HG02798 (cell line): ENCODE measurements at regions not wholly inside any gene's neighbourhood (a gene's known extent, or its start where the extent isn't known, plus 50 kb on each side); places are given as distances from the start of the nearest gene placed in this dataset.

Experiments
- ATAC-seq: cut with Tn5 transposase; IDR thresholded peaks from one replicate; pipeline ENCODE4 v1.9.1; 2021; ENCODE audit warnings: mild to moderate bottlenecking; ENCODE audit not compliant: unreplicated experiment, poor library complexity

DNA sequence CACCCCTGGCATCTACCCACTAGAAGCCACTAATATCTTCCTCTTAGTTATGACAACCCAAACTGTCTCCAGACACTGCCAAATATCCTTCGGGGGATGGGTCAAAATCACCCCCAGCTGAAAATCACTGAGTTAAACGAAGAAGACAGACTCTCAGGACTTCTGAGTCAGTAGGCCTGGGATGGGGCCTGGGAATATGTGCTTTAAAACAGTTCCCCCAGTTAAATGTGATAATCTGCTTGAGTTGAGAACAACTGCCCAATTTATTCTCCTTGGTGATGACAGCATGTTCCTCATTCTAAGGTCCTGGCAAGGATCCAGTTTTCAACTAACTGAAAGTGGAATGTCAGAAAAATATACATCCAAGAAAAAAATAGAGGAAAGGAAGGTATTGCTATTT lies 52.4 kb downstream of the CBLL2 start:
- no peak for ATAC-seq

DNA sequence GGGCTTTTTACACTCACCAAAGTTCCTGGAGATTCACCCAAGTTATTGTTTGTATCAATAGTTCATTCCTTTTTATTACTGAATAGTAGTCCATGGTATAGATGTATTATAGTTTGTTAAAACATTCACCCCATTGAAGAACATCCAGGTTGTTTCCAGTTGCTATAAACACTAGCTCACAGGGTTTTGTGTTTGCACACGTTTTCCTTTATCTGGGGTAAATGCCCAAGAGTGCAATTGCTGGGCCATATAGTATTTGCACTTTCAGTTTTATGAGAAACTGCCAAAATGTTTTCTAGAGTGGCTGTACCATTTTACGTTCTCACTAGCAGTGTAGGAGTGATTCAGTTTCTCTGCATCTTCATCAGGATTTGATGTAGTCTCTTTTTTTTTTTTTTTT lies 57.1 kb downstream of the CBLL2 start:
- ATAC-seq = no peak

DNA sequence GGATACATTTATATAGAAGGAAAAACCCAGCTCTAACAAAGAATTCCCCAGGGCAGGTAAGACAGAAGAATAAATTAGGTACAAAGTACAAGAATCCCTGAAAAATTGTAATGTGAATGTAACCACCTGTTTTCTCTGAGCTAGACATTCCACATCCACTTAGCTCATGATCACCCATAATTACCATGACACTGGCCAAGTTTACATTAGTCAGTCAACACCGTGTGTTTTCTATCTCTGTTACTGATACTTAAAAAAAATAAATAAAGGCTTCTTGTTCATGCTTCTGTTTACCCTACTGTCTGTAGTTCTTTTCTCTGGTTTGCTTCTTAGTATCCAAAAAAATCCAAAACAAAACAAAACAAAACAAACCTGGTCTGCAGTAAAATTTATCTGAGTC lies 66.0 kb downstream of the CBLL2 start:
- ATAC-seq = no peak

DNA sequence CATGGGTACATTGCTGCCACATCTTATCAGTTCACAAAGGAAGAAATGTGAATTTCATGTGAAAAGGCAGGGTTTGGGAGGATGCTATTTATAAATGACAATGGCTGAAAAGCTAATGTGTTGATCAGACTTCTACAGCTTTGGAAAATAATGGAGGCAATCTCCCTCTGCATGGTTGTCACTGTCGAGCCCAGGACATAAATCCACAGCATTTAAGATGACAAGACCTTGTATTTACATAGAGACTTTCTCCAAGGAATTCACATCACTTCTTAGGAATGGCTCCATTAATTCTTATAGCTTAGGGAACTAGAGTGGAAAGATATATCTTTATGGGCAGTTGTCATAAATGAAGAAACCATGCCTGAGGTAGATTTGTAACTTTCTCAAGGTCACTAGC lies 66.7 kb downstream of the CBLL2 start:
- no peak for ATAC-seq

DNA sequence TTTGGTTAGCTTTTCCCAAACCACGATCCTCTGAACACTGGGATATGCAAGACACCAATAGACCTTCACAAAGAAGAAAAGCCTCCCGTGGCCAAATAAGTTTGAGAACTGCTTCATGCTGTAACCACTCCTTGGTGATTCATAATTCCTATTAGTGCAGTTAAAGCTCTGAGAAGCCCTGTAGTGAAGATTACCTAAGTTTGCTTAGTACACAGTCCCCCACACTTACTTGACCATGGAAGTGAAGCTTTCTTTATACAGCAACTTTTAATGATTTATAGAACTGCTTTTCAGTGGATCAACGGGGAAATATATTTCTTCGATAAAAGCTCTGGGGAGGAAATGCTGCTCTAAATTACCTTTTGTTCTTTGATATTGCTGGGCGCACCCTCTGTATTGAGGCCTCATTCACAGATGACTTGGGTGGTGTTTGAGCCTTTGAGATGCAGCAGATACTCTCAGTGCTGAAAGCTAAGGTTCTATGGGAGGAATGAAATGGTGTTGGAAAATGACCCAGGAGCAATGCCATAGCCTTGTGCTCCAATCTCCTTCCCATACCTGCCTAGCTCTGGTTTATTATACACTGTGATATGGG lies 67.4 kb downstream of the CBLL2 start:
- no peak for ATAC-seq

DNA sequence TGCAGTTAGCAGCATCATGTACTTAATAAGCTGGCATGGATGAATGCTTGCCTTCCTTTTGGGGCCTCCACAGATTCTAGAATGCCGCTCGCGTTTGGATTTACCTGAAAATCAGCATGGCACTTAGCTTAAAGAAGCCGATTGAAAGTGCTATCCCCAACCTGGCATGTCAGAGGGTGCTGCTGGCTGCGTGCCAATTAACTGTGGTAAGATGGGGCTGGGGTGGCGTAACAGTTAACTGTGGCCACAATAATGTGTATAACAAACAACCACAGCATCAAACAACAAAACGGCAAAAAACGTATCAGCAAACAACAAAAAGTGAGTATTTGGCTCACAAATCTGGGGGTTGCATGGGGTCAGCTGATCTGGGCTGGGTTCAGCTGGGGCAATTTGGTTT lies 70.5 kb downstream of the CBLL2 start:
- ATAC-seq = no peak

DNA sequence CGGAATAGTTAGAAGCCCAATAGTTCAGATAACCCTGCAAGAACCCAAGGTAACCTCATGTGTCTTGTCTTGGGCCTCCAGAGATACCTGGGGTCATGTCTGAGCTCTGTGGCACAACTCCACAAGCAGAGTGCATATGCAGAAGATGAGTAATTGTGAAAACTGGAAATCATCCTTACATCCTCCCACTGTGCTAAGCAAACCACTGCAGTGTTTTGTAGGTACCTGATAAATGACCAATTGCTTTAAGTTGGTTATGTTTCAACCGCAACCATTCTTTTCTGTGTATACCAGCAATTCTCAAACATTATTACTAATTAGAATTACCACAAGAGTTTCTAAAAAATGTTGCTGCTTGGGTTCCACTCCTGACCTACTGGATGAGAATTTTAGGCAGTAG lies 73.2 kb downstream of the CBLL2 start:
- ATAC-seq = no peak

DNA sequence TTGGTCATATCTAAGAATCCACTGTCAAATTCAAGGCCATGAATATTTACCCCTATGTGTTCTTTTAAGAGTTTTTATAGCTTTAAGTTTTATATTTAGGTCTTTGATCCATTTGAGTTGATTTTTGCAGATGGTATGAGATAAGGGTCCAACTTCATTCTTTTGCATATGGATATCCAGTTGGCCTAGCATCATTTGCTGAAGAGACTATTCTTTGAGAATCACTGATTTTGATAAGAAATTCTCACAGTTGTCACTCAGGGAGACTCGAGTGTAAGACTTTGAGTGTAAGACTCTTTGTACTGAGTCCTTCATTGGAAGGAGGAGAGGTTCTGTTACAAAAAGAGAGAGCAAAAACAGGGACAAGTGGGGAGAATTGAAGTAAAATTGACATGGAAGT lies 74.8 kb downstream of the CBLL2 start:
- ATAC-seq = no peak

DNA sequence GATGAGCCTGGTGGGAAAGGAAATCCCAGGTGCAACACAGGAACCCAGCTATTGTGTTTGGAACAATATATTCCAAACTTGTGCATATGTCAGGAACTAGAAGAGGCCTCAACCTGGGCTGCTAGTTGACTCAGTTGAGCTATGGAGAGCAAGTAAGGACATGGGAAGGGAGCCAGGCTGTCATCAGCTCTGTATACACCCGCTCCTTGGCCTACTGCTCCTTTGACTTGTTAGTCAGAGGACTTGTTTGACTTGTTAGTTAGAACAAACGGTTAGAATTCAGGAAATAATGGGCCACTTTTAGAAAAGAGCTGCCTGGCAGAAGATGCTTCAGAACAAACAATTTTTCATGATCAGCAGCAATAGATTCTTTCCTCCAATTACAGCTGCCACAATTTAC lies 76.4 kb downstream of the CBLL2 start:
- ATAC-seq = no peak

DNA sequence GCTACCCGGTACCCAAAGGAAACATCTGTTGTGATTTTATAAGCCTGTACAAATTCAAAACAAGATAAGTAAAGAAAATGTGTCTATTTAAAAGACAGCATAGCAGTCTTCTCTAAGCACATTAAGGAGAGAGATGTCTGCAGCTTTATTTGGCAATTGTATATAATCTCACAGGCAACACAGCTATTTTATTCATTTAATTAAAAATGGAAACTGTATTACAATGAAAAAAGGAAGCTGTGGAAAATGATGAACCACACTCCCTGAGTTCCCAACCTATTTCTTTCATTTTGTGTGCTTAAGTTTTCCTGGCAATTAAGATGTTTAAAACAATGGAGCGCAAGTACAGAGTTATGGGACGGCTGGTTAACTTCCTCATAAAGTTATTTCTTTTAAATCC lies 78.4 kb downstream of the CBLL2 start:
- ATAC-seq = no peak

DNA sequence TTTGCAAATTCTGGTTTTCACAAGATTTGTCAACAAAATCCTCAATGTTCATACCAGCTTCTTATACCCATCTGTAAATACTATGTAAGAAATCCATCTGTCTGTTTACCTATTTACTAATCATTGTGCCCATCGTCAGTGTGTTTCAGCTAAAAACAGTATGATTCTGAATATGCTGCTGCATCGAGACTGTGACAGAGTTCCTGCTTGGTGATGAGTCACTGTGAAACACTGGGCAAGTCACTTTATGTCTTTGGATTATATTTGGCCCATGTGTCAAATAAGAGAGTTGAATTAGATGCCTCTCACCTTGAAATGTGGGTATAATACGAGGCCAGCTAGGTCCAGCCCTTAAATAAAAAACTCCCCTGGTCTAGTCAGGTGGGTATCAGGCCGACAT lies 79.3 kb downstream of the CBLL2 start:
- no peak for ATAC-seq

DNA sequence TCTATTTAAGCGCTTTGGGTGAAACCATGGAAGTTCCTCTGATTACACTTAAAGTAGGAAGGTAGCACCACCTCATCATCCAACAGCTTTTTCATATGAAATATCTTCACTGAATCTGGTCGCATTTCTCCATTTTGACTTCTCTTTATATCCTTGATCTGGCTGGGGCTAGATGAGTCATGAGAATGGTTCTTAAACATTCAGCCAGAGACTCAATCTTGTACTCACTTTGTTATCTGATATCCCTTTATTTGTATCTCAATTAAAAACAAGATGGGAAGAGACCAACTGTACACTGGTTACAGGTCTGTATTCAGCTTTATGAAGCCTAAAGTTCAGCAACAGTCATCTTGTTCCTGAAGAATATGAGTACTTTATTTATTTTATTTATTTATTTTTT lies 84.9 kb downstream of the CBLL2 start:
- ATAC-seq = no peak

DNA sequence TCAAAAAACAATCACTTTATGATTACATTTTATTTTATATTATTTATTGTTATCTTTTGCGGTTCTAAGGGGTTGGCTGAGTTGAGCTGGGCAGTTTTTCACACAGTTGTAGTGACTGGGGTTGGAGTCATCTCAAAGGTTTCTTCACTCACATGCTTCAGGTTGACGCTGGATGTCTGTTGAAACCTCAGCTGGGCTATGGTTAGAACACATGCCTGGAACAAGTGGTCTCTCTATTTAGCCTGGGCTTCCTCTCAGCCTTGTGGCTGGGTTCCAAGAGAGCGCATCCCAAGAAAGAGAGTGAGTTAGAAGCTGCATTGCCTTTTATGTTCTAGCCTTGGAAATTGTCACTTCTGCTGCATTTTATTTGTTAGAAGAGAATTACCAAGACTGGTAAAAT lies 87.4 kb downstream of the CBLL2 start:
- ATAC-seq = no peak

DNA sequence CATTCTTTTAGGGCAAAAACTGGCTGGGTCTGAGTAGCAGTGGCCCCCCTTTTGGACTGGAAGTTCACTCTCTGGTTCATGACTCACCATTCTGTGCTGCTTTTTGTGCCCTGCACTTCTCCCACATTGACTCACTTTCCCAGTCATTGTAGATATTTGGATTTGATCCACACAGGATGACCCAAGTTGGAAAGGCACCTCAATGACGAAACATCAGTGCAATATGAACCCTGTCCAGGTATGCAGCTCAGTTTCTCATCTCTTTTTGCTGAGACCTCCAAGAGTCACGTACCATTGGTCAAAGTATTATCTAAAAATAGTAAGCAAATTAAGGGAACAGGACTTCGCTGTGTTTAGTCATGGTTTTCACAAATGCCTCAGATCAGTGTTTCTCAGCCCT lies 92.7 kb downstream of the CBLL2 start:
- no peak for ATAC-seq

DNA sequence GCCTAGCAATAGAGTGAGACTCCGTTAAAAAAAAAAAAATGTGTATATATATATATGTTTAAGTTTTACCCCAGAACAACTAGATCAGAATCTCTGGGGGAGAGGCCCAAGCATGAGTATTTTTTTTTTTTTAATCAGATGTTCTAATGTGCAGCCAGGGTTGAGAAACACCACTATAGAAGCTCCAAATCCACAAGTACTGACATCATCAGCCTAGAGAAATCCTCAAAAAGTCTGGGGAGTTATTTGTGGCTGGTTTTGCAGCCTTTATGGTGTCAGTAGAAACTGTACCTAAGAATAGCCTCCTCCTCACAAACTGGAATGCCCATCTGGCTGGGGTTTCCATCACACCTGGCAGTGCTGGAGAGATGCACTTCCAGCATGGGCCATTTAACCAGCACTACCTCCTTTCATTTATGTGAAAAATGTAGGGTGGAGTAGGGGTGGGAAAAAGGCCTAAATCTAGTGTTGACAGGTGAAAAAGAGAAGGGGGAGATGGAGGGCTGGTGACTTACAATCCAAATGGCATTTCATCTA lies 93.5 kb downstream of the CBLL2 start:
- no peak for ATAC-seq

DNA sequence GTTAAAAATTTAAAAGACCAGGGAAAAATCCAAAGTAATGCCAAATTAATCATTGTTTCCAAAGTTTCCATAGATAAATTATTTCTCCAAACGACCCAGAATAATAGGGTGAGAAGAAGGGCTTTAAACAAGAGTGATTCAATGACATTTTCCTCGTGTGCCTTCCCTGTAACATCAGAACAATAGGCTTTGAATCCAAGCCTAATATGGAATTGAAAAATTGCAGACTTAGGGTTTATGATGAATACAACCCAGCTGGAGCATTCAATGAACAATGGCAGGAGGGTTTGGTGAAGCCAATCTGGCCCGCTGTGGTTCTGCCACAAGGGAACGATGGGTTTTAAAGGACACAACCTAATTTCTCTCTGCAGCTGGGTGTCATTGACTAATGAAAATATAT lies 94.2 kb downstream of the CBLL2 start:
- ATAC-seq = no peak

DNA sequence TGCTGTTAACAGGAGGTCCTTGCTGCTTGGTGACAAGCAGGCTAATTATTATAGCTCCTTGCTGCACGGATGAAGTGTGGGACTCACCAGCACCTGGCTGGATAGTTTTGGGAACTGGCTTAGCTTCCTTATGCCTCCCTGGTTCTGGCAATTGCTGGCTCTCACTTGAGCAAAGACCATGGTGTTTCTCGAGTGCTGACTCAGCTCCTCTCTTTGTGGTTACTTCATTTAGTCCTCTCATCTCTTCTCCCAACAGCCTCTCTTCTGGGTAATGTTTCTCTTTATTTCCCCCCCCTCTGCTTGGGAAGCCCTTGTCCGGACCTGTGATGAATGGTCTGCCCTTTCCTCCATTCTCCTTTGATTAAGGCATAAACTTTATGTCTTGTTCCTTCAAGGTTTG lies 100.4 kb downstream of the CBLL2 start:
- no peak for ATAC-seq

DNA sequence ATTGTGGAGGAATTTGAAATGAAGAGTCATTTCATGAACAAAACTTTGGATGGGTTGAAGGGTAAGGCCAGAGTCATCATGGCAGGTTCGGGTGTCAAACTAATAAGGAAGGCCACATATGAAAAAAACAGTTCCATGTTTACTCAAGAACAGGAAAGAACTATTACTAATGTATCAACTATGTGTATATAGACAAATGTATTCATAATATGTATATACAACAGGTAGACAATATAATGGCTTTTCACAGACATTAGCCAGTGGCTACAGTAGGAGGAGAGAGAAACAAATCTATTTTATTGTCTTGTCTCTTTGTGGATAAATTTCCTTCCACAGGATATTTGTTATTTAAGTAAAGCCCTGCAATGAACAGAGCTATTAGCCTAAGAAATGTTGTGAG lies 101.1 kb downstream of the CBLL2 start:
- no peak for ATAC-seq

DNA sequence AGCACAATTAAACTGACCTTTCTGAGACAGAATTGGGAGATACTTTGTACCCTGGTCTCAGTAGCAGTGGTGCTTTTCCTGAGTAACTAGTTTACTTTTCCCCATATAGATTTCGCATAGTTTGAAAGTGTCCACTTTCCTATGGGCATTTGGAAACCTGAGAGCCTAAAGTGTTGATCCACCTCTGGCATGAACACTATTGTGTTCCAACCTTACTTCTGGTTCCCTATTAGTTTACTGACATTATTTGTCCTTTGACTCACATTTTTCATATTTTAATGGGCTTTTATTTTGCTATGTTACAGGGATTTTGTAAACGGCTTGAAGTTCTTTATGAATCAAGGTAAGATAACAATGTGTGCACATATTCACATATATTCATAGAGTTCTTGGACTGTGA lies 103.7 kb downstream of the CBLL2 start:
- no peak for ATAC-seq

DNA sequence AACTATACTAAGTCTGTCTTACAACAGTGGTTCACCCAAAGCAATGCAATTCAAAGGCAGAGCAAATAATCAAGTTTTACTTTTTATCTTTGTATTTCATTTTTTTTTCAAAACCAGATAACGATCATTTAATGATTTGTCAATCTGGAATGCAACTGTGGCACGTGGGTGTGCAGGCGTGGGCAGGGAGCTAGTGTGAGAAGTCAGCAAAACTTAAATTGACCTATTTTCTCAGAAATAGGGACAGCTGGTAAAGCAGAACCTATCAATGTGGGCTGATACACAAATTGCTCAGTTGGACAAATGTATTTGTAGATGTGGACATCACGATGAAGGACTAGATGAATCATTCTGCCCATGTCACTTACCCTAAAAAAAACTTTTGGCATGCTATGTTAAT lies 105.6 kb downstream of the CBLL2 start:
- ATAC-seq = no peak

DNA sequence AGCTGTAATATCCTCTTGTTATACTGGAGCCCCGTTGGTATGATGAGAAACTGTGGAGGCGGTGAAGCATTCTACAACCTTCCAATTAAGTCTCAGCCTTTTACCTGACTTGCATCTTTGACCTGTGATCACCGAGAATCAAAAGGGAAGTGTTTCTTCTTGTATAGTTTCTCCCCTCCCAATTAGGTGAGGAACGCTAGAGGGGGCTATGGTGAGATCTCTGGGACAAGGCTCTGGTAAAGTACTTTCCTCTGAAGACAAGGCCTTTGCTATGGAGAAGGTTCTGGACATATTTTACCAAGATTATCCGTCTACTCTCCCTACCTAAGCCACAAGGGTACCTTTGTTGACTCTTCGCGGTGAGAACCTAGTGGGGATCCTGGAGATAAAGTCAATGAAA lies 111.3 kb downstream of the CBLL2 start:
- ATAC-seq = no peak

DNA sequence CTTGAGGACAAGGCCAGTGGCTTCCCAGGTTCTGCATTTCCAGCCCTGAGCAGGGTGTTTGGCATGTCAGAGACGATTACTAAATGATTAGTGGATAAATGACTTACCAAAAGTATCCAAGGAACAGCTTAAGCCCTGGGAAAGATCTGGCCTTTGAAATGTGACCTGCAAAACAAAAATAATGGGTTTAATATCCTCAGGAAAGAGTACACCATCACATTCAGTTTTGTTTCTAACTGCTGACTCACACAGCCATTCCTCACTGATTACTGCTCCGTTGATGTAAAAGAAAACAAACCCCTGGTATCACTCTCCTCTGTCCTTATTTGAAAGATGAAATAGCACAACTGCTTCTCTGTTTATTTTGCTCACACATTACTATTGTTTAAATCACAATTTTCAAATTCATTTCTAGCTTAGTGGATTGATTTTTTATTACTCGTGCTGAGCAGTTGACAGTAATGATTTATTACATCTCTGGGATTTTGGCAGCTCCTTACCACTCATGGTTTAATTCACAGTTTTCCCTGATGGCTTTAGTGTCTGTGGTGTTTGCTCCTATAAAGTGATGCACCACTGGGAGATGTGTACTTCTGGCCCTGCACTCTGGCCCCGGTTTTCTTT lies 117.0 kb downstream of the CBLL2 start:
- ATAC-seq = no peak
